Stimulated activated CD4-positive, alpha-beta T cell treated with anti-CD3 and anti-CD28 coated beads, Interleukin-12 subunit alpha, Interleukin-12 subunit beta, amount 100 ng/mL, for 24 hours (primary cell): ENCODE measurements at regions not wholly inside any gene's neighbourhood (a gene's known extent, or its start where the extent isn't known, plus 50 kb on each side); places are given as distances from the start of the nearest gene placed in this dataset.
A peak's percentile ranks its signal among the peaks of the same experiment; 100 is the strongest.

Source experiments
- DNase-seq, 2 experiments: peaks; one replicate each; pipeline ENCODE4 v3.0.0-alpha.2; 2020; ENCODE audit warnings: low read depth in 2 of 2

DNA sequence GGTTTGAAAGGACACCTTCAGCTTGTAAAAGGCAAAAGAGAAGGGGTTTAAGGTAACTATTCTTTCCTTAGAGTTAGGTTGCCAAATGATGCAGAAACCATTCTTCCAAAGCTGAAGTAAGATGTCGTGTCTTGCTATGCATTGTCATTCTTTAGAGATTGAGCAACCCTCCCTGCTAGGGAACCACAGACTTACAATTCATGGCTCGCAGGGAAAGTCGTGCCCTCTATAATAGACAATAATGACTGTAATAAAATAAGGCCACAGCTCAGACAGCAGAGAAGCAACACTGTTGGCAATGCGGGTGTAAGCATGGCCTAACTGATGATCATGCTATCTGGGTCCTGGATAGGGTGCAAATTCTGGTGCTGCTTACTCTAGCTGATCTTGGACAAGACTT lies 129.6 kb upstream of the CDH13 start:
- DNase-seq: no peak

DNA sequence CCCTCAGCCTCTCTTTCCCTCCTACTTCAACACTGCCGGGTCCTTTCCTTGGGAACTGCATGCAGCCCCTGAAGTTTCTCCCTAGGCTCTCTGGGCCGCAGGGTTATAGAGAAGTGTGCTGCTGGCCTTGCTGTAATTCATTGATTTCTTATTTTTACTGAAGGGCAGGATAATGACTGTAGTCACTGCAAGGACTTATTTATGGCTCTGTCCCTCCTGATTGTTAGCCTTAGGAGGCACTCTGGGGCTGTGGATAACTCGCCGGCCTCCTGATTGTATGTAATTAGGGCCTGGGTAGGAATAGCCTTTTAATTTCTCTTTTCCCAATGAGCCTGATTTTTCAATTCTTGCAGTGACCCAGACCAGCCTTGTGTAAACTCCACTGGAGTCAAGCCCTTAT lies 138.3 kb upstream of the CDH13 start:
- DNase-seq: no peak

DNA sequence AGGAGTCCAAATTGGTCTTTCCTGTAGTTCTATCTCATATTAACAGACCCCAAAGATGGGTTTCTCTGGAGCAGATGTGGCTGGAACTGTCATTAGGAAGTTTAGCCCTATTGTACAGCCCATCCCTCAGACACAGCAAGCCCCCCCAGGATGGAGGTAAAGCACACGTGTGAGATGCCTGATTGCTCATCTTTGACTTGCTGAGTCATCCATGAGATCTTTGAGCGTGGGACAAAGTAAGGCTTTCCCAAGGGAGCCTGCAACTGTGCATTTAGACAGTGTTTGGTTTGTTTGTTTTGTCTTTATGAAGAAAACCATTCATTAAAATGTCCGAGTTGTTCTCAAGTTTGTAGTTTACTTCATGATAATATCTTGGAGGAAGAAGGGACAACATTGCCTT lies 145.3 kb upstream of the CDH13 start:
- DNase-seq: no peak

DNA sequence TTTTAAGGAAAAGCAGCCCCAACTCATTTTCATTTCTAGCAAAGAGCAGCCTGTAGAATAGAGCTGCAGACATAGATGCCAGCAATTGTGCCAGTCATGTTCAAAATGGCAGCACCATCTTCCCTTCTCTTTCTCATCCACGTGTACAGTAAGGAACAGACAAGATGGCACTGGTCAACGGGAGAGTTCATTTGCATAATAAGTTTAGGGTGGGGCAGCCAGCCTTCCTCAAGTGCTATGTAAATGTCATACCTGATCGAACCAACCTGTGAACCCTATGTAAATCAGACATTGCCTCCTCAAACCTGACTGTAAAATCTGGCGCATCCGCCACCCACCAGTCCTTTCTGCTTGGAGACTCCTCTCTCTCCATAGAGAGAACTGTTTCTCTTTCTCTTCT lies 150.0 kb upstream of the CDH13 start:
- DNase-seq: no peak

DNA sequence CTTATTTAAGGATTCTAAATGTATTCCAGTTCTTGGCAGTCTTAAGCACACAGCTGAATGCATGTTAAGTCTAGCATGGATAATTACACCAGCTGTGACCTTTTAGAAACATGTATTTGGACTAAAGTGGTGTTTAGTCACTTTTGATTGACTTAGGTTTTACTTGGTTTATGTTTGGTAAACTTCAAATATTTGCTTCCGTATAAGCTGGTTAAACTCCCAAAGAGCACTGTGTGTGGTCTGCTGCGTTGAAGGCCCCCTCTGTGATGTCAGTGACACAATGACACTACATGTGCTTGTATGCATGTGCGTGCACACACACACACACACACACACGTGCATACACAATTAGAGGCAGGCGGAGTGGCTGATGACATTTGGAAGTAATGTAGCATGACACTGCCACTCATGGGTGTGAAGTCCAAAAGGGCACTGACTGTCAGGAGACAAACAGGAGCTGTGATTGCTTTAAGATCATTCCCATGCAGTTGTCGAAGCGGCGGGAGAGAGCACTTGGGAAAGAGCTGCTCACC lies 156.1 kb upstream of the CDH13 start:
- no peak for DNase-seq

DNA sequence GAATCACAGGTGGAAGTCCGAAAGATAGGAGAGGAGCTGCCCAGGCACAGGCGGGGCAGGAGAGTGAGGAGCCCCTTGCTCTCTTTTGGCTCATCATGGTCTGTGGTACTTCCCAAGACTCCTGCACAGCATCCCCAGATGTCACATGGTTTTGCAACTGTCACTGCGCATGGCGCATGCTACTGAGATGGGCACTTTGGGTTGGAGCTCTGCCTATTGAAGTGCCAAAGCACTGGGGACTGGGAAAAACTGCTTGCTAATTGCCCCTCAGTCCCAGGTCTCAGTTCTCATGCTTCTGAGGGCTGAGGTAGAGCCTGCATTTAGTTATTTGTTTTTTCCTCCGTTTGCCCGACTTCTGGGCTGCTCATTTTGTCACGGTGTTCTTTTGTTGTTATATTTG lies 156.8 kb upstream of the CDH13 start:
- no peak for DNase-seq

DNA sequence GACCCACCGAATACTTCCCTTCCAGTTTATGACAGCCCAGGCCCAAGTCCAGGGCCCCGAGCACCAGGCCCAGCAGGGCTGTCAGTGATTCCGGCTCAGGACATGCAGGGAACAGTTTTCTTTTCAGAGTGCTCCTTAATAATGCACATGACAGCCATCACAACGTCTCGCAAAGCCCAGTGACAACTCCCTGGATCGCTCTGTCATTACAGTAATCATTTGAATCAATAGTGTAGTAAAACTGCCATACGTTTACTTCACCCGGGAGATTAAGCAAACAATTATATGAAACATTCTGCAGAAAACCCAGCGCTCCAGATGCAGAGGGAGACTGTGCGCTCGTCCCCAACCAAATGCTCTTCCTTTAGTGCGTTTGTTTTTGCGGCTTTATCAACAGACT lies 162.6 kb upstream of the CDH13 start:
- DNase-seq: no peak

DNA sequence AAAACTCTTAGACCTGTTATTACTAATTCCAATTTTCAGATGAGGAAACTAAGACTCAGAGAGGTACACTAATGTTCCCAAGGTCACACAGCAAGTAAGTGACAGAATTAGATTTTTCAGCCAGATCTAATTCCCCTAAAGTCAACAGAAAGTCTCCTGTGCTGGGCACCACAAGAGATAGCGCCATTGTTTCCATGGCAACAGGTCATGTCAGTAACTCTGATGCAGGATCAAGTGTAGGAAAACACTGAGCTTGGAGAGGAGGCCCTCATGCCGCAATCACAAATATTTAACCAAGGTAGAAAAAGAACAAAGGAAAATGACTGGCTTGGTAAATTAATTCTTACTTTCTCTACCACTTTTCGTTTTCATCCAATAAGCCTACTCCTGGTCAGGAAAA lies 166.0 kb upstream of the CDH13 start:
- DNase-seq: no peak

DNA sequence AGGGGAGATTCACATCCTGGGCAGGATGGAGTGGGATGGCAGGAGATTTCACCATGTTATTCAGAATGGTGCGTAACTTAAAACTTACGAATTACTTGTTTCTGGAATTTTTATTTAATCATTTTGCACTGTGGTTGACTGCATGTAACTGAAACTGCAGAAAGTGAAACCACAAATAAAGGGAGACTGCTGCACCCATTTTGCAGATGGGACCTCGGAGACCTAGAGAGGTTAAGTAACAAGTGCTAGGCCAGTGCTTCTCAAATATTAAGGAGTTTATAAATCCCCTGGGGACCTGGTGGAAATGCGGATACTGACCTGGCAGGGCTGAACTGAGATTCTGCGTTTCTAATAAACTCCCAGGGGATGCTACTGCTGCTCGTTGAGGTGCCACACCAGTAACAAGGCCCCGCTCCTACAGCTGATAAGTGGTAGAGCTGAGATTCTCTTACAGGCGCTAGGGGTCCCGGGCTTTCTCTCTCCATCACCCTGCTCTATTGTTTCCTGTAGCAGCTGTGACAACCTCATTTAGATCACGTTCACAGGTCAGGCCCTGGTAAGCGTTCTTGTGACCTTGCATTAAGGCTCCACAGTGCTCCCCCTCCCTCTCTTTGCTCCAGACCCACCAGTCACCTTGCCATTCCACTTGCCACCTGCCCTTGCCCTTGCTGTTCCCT lies 167.1 kb upstream of the CDH13 start:
- no peak for DNase-seq

DNA sequence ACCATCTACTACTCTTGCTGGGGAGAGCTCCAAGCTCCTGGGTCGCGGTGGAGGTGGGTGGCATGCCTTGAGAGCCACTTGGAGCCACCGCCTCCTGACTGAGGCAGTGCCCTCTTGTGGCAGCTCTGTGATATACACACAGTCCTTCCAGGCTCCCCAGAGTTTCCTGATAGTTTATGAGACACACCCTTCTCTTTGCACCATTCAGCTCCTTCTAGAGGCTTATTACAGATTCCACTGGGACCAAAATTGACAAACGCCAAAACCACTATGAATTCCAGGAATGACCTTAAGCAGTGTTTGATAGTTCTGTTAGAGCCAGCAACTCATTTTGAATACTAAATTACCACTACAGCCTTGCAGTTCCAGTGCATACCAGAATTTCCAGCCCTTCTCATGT lies 170.1 kb upstream of the CDH13 start:
- peak in 1 of 2 experiments; percentile 34 for DNase-seq

DNA sequence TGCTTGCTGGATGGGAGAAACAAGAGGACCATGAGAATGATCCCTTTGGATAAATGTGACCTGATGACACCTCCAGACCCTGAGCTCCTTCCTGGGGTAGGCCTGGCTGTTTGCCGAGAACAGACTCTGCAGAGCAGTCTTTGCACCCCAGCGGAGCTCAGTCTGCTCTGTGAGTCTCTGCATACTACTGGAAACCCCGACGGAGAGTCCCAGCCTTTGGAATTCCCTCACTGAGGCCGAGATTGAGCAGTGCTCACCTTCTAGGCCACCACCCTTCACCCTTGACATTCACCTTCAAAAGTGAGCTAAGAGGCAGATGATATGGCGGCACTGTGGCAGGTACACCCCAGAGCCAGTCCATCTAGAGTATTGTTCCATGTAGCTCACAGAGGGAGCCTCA lies 172.2 kb upstream of the CDH13 start:
- no peak for DNase-seq

DNA sequence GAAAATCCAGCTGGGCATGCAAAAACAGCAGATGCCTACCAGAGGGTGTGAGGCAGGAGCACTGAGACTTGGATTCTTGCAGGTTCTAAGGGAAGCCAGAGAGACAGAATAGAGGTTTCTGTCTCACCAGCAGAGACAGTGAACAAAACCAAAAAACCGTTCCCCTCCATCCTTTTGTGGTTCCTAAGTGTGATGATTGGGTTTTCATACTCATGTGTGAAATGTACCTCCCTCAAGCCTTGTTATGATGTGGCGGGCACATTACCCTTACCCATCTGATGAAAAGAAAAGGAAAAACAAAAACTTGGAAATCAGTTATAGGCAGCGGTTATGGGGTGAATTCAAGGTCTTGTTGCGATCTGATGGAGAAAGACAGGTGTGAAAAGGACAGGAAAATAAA lies 172.6 kb upstream of the CDH13 start:
- DNase-seq: no peak

DNA sequence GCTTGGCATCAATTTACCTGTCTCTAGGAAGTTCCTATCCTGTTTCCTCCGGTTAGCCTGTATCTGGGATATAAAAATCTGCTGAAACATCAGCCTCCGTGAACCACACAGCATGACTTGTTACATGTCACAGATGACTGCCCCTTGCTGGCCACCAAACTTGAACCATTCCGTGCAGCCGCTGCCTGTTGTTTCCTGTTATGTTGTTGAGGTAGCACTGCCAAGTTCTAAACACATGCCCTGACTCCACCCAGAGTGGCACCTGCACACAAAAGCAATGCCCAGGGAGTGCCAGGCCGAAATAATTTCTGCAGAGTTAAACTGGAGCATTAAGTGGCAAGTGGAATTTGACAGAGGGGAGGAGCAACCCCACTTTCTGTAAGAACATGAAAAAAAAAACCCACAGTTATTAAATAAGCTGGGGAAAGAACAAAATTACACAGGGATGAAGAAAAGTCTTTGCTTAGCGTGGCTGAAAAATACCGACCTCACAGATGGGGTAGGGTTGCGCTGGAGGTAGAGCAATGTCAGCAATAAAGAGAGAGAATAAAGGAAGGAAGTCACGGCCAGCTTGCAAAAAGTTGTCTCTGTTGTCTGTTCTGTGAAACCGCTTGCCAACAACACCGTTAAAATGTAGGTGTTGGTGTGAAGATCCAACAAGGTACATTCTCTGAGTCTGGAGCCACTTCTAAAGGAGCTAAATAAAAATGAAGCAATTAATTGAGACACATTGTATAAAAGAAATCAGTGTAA lies 174.6 kb upstream of the CDH13 start:
- DNase-seq: no peak

DNA sequence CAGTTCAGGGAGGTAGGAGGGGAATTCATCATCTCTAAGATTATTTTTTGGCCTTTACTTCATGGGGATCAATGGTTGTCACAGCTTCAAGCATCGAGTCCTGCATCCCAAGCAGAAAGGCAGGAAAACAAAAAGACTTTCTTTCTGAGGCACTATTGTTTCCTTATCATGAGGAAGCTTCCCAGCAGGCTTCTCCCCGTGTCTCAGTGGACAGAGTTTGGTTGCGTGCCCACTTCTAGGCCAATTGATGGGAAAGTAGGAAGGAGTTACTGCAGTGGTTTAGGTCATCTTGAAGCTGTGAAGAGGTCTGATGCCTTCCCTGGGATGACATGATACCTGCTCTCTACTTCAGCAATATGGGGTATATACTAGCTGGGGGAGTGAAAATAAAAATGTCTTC lies 175.3 kb upstream of the CDH13 start:
- DNase-seq: no peak

DNA sequence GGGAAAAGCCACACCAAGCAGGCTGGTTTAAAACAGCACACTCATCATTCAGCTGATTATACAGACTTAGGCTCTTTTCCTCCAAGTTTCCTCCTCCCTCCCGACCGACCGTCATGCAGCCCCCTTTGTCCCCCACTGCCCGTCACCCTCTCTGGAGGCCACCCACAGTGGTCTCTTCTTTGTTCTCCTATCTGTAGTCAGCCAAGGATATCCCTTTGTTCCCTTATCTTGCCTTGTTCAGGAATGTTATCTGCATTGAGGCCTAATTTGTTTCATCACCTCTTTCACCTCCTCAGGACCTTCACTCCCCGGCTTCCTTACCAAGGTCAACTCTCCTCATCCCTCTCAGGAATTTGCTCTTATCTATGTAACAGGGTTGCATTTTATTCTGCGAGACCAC lies 186.4 kb upstream of the CDH13 start:
- no peak for DNase-seq

DNA sequence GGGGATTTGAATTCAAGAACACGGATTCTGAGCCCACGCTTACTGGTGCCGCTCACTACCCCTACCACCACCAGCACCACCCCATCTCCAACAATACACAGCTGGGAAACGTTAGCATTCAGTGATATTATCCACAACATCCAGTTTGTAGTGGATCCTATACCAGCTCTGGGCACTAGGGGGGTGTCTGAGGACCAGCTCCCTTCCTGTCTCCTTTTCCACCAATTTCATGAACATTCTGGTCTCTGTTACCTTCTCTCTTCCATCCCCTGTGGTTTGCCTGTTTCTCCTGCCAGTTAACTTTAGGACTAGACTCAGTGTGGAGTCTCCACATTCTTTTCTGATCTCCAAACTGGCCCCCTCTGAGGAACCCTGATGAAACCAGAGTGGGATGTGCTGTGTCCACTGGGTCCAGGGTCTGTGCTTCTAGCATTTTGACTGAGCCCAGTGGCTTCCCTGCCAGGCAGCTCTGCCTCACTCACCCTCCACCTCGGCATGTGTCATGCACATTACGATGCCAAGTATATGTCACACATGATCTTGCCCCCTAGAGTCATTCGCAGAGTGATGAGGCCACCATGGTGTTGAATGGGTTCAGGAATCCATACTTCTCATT lies 187.0 kb upstream of the CDH13 start:
- no peak for DNase-seq

DNA sequence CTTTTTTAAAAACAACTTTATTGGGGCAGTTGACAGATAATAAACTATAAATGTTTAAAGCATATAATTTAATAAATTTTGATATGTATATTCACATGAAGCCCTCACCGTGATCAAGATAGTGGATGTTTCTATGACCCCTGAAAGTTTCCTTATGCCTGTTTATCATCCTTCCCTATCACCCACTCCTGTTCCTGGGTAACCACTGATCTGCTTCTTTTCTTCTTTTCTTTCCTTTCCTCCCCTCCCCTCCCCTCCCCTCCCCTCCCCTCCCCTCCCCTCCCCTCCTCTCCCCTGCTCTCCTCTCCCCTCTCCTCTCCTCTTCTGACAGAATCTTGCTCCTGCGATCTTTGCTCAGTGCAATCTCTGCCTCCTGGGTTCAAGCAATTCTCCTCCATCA lies 193.7 kb upstream of the CDH13 start:
- no peak for DNase-seq

DNA sequence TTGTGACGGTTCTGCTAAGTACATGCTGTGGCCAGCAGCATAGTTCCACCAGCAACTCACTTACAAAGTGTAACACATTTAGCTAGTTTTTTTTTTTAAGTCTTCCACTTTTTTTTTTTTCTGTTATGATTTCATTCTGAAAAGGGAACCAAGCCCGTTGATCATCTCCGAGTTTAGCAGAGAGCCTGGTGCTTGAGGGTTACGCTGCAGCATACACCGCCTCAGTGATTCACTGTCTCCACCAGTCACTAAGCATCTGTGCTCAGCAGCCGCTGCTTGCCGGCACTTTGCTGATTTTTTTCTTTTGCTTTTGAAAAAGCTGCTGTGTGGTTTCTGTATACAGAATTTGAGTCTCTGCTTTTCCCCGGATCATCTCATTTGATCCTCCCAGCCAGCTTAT lies 194.5 kb upstream of the CDH13 start:
- DNase-seq: no peak

DNA sequence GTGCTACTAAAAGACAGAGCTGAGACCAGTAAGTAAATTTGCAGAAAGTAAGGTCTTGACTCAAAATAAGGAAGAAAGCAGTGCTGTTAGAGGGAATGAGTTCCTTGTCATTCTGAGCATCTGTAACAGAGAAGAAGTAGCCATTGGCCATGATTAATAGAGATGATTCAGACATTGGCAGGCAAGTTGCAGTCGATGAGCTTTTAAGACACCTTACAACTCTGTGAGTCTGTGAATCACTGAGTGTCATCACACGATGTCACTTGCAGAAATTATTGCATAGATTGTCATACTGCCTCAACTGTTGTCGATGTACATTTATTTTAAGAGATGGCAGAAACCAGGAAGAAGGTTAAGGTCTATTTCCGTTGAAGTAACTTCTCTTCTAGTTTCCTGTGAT lies 201.1 kb upstream of the CDH13 start:
- DNase-seq: no peak

DNA sequence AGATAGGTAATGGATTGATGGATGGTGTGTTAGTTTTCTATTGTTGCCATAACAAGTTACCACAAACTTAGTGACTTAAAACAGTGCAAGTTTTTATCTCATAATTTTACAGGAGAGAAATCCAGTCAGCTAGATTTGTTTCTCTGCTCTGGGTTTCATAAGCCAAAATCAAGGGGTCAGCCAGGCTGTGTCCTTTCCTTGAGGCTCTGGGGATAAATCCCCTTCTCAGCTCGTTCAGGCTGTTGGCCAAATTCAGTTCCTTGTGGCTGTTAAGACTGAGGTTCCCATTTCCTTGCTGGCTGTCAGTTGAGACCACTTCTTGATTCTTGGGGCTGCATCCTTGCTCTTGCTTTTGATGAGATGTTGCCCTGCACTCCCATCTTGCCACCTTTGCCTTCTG lies 204.9 kb upstream of the CDH13 start:
- no peak for DNase-seq

DNA sequence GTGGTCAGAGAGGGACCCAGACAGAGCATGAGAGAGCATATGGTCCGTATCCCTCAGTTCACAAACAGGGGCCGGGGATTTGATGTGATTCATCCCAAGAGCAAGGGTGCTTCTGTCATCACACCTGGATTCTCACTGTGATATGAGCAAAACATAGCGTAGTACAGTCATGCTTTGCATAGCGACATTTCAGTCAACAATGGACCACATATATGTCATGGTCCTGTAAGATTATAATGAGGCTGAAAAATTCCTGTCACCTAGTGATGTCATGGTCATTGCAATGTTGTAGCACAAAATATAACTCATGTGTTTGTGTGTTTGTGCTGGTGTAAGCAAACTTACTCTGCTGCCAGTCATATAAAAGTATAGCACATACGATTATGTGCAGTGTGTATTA lies 207.4 kb upstream of the CDH13 start:
- no peak for DNase-seq

DNA sequence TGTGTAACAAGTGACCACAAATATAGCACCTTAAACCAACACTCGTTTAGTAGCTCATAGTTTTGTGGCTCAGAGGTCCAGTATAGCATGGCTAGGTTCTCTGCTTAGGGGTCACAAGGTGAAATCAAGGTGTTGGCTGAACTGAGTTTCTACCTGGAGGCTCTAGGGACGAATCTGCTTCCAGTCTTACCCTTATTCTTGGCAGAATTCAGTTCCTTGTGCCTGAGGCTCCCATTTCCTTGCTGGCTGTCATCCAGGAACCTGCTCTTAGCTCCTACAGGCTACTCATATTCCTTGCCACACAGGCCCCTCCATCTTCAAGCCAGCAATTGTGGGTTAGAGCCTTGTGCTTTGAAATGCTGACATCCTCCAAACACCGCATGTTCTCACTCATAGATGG lies 212.3 kb upstream of the CDH13 start:
- no peak for DNase-seq

DNA sequence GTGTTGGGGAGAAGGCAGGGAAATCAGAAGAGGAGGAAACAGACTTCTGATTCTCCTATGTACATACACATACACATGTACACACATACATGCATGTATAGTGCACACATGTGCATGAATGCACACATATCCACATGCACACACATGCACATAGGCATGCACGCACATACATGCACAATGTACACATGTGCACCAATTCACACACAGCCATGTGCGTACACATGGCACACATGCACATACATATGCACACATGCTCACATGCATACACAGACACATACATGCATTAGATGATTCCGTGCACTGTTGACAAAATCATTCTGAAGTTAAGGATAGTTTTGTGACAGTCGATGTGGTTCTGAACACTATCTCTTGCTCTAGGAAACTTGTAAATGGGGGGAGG lies 214.0 kb upstream of the CDH13 start:
- DNase-seq: no peak
